IPS DF 4.7 (cell line): ENCODE measurements at regions not wholly inside any gene's neighbourhood (a gene's known extent, or its start where the extent isn't known, plus 50 kb on each side); places are given as distances from the start of the nearest gene placed in this dataset.
"Not testable (repeated sequence)": the region's sequence is repeated elsewhere in the genome, so short reads cannot be mapped to it uniquely, and the experiment has no call there.

Experiments used
- DNase-seq: peaks from one replicate; pipeline ENCODE4 v3.0.0-alpha.2; 2013; ENCODE audit warnings: low spot score; ENCODE audit errors: extremely low read depth

DNA sequence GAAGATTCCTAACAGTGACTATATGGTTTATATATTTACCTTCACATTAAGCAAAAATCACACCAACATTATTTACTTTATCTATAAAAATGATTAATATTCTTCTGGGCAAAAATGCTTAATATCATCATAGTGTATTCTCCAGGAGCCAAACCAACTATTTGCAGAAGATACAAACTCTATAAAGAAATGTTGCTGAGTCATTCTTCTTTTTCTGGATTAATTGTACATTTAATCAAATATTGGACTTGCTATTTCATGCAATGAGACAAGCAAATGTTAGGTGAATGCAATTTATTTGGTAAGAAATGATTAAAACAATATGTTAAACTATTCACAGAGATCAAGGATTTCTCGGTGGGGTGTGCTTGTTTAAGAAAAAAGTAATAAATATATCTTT is 1075.8 kb downstream of the PCDH9 start:
- no peak for DNase-seq

DNA sequence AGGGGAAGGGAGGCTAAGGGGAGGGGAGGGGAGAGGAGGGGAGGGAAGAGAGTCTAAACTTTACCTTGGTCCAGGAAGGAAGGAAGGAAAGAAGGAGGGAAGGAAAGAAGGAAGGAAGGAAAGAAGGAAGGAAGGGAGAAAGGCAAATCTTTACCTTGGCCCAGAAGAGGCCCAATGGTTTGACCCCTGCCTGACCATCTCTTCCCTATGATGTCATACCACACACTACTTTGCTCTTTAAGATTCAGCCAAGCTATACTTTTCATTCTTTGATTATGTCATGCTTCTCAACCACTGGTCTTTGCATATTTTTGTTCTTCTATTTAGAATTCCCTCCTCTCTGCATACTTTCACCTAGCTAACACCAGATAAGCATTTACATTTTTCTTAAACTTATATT is 1077.5 kb downstream of the PCDH9 start:
- no peak for DNase-seq

DNA sequence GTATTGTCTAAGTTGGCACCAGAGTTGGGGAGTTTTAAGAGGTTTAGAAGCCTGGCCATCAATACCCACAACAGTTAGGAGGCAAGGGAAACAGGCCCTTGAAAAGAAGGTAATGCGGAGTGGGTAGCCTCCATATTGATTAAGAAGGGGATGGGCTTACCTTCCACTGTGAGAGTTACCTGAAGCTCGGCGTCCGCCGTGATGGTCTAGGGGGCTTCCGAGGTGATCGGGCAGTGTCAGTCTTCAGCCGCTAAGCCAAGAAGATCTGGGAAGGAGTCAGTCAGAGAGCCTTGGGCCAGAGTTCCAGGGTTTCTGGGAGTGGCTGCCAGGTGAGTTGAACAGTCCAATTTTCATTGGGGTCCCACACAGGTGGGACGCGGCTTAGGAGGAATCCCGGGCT is 1085.8 kb downstream of the PCDH9 start:
- DNase-seq = not testable (repeated sequence)

DNA sequence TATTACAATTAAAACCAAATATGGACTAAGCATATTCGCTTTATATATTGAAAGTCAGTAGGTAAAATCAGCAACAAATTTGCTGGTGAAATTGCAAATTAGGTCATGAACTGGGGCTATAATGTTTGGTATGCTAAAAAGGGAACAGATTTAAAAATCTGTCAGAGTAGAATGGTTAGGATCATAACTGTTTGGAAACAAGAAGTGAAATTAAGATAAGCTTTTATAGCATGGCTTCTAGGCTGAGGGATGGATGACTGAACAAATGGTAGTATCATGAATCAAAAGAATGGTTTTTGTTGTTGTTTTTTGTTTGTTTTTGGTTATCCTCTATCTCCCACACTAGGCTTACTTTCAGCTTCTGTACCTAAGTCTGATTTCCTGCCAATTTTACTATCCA is 1090.4 kb downstream of the PCDH9 start:
- no peak for DNase-seq

DNA sequence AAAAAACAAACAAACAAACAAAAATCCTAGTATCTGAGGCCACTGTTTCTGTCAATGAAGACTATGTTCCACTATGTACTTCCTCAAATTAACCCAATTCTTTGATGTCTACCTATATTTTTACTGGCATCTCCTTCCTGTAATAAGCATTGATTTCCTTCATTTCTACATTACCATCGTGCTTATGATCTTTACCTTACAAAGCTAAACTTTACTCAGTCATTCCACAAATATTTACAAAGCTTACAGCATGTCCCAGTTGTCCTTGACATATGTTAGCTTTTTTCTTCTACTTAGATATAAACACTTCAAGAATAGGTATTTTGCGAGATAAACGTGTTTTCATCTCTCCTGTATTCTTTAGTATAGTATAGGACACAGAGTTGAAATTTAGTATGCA is 1090.9 kb downstream of the PCDH9 start:
- no peak for DNase-seq

DNA sequence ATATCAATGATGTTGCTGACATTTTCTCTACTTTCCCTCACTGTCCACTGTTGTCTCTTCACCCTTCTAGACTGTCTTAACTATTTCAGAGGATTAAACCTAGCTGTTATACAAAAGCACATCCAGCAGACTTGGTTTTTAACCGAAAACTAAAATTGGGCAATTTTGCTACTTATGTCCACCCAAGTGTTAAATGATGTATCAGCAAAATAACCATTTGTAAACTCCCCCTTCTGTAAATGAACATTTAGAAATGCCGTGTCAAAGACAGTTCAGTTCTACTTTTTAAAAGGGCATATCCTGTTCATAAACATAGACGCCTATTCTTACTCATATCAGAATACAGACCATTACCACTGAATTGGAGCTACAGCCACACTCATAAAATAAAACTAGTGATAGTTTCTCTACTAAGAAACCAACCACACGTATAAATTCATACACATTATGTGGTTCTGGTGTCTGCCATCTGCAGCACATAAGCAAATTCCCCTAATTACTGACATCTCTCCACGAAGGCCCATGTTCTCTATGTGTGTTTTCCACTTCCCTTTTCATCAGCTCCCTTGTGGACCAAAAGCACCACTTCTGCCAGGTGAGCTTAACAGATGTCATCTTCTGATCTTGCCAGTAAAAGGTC is 1091.8 kb downstream of the PCDH9 start:
- no peak for DNase-seq

DNA sequence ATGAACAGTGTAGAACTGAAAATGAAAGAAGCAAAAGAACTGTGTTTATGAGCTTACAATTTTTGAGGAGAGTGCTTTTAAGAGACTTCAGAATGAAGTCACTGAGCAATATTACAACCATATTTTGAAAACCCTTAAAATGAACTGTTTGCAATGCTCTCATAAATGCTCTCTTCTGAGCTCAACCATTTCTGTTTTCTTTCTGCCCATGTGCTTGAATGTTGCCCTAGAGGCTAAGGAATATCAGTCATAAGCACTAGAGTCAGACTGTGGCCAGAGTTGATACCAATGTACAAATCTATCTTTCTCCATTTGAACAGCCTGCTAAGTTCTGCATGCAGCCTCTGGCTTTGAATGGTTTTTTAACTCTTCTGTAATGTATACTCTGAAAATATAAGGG is 1092.8 kb downstream of the PCDH9 start:
- DNase-seq = no peak

DNA sequence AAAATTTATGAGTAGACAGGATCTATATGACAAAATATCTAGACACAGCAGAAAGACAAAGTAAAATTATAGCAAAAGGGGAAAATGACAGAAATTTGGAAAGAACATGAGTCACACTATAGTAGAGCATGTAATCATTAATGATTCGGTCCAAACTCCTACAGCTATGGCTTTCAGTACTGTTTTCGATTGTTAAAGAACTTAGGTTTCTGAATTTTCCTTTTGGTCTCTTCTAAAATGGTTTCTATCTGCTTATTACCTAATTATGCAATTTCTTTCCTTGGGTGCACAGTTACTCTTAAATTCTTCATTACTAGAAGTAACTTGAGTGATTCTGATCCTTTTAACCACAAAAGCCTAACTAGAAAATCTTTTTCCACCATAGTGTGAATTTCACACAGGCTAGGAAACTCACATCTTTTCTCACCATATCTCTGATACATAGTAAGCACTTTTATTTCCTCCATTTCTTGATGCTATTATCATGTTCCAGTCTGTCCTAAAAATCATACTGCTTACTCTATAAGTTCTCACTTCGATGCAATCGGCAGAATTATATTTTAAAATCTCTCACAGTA is 1101.4 kb downstream of the PCDH9 start:
- DNase-seq = no peak

DNA sequence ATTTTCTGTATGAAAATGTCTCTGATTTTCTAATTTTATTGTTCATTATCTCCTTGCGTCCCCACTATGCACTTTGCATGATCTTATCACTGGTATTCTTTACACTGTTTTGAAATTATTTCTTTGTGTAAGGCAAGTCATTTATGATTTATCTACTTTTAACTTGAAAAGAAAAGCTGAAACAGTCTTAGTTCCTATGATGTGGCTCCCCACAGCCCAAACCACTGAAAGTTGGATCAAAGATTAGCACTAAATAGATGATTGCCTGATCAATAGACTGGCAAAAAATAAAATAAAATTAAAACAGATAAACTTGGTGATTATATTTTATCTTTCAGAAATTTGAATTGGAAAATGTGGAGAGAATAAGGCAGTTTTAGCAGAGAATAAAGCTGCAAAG is 1101.9 kb downstream of the PCDH9 start:
- no peak for DNase-seq

DNA sequence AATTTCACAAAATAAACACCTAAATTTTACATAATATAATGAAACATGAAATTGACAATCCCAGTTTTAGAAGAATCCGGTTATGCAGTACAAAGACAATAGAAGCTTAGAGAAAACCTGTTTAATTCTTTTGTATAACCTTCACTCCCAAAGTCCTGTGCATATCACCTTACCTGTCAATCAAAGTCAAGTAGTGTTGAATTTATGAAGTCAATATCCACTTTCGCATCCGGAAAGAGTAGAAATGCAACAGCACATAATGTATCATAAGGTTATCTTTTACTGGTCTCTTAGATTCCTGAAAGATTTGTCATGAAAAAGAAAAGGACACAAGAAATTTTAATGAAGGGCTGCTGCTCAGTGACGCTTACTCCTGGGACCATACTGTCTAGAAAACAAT is 1112.6 kb downstream of the PCDH9 start:
- no peak for DNase-seq

DNA sequence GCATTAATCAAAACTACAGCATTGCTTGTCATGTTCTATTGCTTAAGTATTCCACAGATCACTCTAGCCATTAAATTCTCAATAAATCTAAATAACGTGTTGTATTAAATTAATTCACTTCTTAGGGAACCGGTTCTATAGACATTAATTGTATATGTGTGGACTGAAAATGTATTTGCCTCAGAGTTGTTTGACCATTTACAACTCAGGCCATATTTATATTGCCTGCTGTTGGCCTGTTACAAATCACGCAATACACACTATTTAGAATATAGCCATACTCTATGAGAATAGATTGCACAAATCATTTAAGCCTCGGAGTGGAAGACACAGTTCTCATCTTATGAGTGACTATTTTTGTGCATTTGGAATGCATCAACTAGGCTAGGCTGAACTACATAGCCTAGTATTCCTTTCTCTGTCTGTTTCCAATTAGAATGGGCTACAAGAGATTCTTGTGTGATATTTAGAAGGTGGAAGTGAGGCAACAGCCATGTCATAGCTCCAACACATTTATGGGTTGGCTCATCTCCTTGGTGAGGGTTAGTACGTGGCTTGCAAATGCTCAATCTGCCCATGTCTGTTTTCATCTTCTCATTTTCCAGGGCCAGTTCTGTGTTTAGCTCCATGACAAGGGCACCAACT is 1116.1 kb downstream of the PCDH9 start:
- no peak for DNase-seq

DNA sequence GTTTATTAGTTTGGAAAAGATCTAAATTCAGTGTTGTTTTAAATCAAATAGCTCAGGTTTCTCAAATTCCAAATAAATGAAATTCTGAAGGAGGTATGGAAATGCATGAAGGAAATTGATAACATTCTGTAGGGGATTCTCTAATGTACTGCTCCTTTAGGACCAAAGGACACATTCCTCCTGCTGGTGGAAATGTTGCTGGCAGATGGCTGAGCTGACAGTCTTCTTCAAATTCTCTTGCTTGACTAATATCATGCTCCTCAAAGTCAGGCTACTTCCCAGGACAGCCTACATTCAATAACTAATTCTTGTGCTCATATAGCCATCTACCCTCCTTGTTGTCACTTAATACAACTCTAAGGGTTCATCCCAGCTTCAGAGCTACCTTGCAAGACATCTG is 1118.5 kb downstream of the PCDH9 start:
- DNase-seq = peak; percentile 2

DNA sequence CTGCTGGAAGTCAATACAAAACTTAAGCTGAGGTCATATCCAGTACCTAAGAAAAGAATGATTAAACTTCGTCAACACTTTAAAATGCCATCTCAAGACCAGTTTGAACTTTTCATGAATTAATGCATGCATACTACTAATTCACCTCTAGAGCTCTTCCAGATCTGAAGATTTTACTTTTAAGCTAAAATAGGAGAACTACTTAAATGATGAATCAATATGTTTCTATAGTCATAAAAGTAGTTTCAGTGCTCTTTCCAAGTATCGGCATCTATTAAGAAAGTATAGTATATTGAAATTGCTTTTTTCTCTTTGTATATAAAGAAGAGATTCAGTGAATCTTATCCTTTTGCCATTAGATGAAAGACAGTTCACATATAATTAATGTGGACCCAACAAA is 1123.9 kb downstream of the PCDH9 start:
- no peak for DNase-seq

DNA sequence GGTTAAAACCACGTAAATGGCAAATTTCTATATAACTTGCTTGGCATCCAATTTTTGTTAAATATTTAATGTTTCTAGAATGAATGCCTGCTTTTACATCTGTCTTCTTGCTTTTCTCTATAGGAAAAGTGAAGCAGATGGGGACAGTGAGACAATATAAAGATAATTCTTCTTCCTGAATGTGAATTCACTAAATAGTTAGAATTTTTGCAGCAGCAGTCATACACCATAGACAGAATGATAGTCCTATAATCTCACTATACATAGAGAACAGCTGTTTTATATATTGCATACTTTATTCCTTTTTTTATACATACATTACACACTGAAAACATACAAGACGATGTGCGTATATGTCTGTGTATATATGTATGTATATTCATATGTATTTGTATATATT is 1127.3 kb downstream of the PCDH9 start:
- DNase-seq = no peak

DNA sequence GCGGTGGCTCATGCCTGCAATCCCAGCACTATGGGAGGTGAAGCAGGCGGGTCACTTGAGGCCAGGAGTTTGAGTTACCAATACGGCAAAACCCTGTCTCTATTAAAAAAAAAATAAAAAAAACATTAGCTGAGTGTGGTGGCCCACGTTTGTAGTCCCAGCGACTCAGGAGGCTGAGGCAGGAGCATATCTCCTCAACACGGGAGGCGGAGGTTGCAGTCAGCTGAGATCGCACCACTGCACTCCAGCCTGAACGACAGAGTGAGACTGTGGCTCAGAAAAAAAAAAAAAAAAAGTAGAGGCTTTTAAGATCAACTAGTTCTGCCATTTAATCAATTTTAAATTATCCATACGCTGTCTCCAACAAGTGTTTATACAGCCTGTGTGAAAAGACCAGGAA is 1130.3 kb downstream of the PCDH9 start:
- no peak for DNase-seq

DNA sequence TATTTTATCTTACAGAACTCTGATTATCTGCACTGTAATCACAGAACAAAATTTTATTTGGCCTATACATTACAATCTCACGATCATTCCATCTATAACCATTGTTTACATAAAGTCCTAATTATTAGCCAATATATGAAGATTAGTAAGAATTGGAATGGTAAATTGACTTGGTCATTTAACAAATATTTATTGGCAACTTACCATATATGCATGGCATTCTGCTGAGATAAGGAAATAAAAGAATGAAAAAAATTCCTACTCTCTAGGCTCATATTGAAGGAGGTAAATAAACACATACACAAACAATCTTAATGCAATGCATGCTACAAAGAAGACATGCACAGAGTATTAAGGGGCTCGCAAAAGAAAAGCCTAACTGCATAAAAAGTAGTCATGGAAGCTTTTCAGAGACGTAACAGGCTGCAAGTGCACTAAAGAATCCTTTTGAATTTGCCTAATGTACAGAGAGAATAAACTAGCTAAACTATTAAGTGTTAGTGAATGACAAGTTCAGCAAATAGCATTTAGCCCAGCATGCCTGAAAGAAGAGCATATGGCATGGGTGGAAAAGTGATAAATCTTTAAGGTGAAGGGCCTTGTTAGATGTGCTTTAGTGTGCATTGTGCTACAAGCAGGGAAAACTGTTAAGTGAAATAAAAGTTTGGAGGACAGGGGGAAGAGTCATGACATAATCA is 1131.1 kb downstream of the PCDH9 start:
- no peak for DNase-seq

DNA sequence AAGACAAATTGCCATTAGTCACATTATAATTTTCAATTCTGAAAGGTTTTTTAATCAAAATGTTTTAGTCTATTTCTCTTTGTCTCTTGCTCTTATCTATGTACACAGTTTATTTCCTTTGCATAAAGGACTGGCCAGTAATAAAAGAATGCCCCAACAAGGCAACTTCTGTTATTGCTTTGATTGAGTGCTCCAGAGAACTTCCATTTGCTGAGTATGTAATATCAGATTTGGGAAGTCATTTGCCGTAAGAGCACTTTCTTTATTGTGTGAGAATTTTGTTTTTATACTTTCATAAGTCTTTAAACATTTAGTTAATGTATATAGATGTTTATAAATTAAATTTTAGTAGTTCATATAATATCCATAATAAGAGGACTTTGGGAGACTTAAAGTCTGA is 1140.4 kb downstream of the PCDH9 start:
- no peak for DNase-seq

DNA sequence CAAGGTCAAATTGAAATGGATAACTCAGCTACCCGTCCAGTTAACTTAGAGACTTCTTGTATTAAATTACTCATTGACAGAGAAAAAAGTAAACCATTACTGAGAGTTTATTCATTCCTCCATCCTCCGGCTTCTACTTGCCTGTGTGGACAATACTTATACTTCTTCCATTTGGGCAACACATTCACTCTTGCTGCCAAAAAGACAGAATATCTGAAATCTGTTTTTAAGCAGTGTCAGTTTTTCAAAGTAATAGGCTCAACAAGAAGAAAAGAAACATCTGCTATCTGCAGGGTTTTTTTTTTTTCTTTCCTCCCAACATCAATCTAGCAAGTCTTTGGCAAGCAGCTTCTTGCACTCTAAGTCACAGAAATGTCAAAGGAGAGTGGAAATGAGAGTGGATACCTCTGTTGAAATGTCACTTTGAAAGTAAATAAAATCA is 1142.8 kb downstream of the PCDH9 start:
- no peak for DNase-seq

DNA sequence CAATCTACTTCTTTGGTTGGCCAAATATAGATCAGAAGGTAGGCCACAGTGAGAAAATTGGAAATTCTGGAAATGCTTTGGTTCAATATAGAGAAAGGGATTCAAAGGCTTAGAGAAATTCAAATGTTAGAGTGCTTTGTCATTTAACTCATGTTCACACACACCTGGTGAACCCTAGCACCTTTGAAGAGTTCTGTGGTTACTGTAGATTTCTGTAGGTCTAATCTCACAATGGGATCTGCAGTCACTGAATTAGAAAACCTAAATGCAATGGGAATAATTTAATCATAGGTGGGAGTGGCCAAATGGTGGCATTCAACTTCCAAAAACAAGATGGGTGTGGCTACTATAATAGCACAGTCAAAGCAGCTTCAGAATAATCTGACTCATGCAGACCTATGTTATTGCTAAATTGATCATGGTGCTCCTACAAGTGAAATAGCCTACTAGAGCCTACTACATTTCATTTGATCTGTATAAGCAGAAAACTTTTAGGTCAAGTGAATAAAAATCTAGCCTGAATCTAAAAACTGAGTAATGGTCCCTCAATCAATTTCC is 1152.9 kb downstream of the PCDH9 start:
- no peak for DNase-seq

DNA sequence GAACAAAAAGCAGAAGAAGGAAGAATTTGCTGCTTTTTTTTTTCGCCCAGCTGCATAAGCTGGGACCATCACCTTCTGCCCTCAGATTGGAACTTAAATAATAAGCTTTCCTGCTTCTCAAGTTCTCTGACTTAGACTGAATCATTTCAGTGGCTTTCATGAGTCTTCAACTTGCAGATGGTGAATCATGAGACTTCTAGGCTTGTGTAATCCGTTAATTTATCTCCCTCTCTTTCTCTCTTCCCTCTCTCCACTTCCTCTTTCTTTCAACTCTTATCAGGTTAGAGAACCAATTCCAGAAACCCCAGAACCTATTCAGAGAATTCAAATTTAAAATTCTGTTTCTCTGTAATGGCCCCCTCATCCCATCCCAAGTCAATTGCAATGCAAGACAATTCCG is 1153.7 kb downstream of the PCDH9 start:
- DNase-seq = no peak

DNA sequence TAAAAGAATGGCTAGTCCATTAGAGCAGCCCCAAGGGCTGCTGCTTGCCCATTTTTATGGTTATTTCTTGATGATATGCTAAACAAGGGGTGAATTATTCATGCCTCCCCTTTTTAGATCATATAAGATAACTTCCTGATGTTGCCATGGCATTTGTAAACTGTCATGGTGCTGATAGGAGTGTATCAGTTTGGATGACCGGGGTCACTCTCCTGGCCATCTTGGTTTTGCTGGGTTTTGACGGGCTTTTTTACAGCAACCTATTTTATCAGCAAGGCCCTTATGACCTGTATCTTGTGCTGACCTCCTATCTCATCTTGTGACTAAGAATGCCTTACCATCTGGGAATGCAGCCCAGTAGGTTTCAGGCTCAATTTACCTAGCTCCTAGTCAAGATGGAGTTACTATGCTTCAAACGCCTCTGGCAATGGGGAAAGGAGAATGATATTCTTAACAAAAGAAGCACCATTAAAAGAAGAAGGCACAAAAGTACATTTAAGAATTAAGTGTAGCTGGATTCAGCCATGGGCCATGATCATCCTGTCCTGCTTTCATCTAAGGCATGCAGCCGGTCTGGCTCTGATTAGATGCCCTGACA is 1156.0 kb downstream of the PCDH9 start:
- no peak for DNase-seq

DNA sequence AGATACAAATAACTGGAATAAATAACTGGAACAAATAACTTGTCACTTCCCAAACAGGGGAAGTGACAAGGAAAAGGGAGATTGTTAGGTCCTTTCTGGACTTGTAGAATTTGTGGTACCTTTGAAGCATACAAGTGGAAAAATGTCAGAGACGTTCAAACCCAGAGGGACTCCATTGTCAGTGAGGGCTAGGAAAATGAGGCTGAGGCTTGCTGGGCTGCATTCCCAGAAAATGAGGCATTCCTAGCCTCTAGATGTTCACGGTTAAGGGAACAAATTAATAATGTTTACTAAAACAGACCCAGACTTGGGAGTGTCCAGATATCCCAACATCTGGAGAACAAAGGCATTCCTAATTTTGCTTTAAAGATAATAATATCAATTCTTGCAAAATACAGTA is 1158.0 kb downstream of the PCDH9 start:
- not testable (repeated sequence) for DNase-seq
